GM18519 (cell line): ENCODE measurements at regions not wholly inside any gene's neighbourhood (a gene's known extent, or its start where the extent isn't known, plus 50 kb on each side); places are given as distances from the start of the nearest gene placed in this dataset.
"Not testable (repeated sequence)": the region's sequence is repeated elsewhere in the genome, so short reads cannot be mapped to it uniquely, and the experiment has no call there.

ENCODE experiments used
- ATAC-seq: cut with Tn5 transposase; IDR thresholded peaks from one replicate; pipeline ENCODE4 v1.9.1; 2021; ENCODE audit warnings: mild to moderate bottlenecking, moderate library complexity; ENCODE audit not compliant: unreplicated experiment, low FRiP score

GRCh38 chr4:188429965-188430364 is 290.7 kb downstream of the TRIML1 start:
- no peak for ATAC-seq

GRCh38 chr4:188430384-188430783 is 291.1 kb downstream of the TRIML1 start:
- no peak for ATAC-seq

GRCh38 chr4:188432328-188432727 is 293.1 kb downstream of the TRIML1 start:
- no peak for ATAC-seq

- ATAC-seq: no peak
Measured at GRCh38 chr4:188433741-188434315, 294.6 kb downstream of the TRIML1 start.

- ATAC-seq: no peak
Measured at GRCh38 chr4:188434643-188435042, 295.4 kb downstream of the TRIML1 start.

- ATAC-seq: no peak
Measured at GRCh38 chr4:188435381-188435780, 296.1 kb downstream of the TRIML1 start.

- ATAC-seq: no peak
Measured at GRCh38 chr4:188437535-188437934, 298.3 kb downstream of the TRIML1 start.

- ATAC-seq: not testable (repeated sequence)
Measured at GRCh38 chr4:188438391-188438824, 299.2 kb downstream of the TRIML1 start.

- ATAC-seq: no peak
Measured at GRCh38 chr4:188439641-188440311, 300.5 kb downstream of the TRIML1 start.

GRCh38 chr4:188444500-188444899 is 305.3 kb downstream of the TRIML1 start:
- ATAC-seq: no peak

GRCh38 chr4:188448996-188449395 is 309.8 kb downstream of the TRIML1 start:
- not testable (repeated sequence) for ATAC-seq

GRCh38 chr4:188450571-188450970 is 311.3 kb downstream of the TRIML1 start:
- no peak for ATAC-seq

GRCh38 chr4:188452097-188452496 is 312.9 kb downstream of the TRIML1 start:
- ATAC-seq: no peak

- ATAC-seq: no peak
Measured at GRCh38 chr4:188454575-188454974, 315.3 kb downstream of the TRIML1 start.

GRCh38 chr4:188455062-188455752 is 316.0 kb downstream of the TRIML1 start:
- no peak for ATAC-seq

- no peak for ATAC-seq
Measured at GRCh38 chr4:188459381-188459780, 320.1 kb downstream of the TRIML1 start.

GRCh38 chr4:188463909-188464308 is 324.7 kb downstream of the TRIML1 start:
- ATAC-seq: no peak

GRCh38 chr4:188466001-188466400 is 326.8 kb downstream of the TRIML1 start:
- ATAC-seq: no peak

GRCh38 chr4:188484256-188484655 is 345.0 kb downstream of the TRIML1 start:
- ATAC-seq: no peak

- no peak for ATAC-seq
Measured at GRCh38 chr4:188485906-188486305, 346.7 kb downstream of the TRIML1 start.

- no peak for ATAC-seq
Measured at GRCh38 chr4:188492886-188493285, 353.6 kb downstream of the TRIML1 start.

- no peak for ATAC-seq
Measured at GRCh38 chr4:188495169-188495568, 355.9 kb downstream of the TRIML1 start.
